ACC112 (cell line): ENCODE measurements at regions not wholly inside any gene's neighbourhood (a gene's known extent, or its start where the extent isn't known, plus 50 kb on each side); places are given as distances from the start of the nearest gene placed in this dataset.

Source experiments
- H2AFZ ChIP-seq: fragments of 200-600 bp; sonication (generic); one replicate; pipeline ENCODE4 v1.6.0; 2017; ENCODE audit warnings: antibody characterized with exemption, low read length; ENCODE audit not compliant: unreplicated experiment
- H3K27ac ChIP-seq: fragments of 200-600 bp; sonication (generic); 2 replicates; pipeline ENCODE4 v1.5.1; 2014; ENCODE audit warnings: low read depth, mild to moderate bottlenecking, antibody characterized with exemption, low read length, moderate library complexity
- H3K27me3 ChIP-seq: fragments of 200-600 bp; sonication (generic); 2 replicates; pipeline ENCODE4 v1.6.1; 2014; ENCODE audit warnings: mild to moderate bottlenecking, antibody characterized with exemption, low read length, moderate library complexity, mixed read lengths; ENCODE audit not compliant: insufficient read depth
- H3K36me3 ChIP-seq: fragments of 200-600 bp; sonication (generic); 2 replicates; pipeline ENCODE4 v1.6.1; 2016; ENCODE audit warnings: mild to moderate bottlenecking, antibody characterized with exemption, low read length, moderate library complexity, mixed read lengths; ENCODE audit not compliant: insufficient read depth
- H3K4me1 ChIP-seq: fragments of 200-600 bp; sonication (generic); one replicate; pipeline ENCODE4 v1.6.1; 2016; ENCODE audit warnings: low read length, mixed read lengths; ENCODE audit not compliant: insufficient read depth, unreplicated experiment, control insufficient read depth
- H3K4me3 ChIP-seq: fragments of 200-600 bp; sonication (generic); 2 replicates; pipeline ENCODE4 v1.5.1; 2014; ENCODE audit warnings: mild to moderate bottlenecking, low read depth, low read length
- H3K79me2 ChIP-seq: fragments of 200-600 bp; sonication (generic); one replicate; pipeline ENCODE4 v1.6.0; 2016; ENCODE audit warnings: low read length; ENCODE audit not compliant: control insufficient read depth, unreplicated experiment, insufficient read depth

- no peak overlapping the region for H3K27ac ChIP-seq
- H3K4me3 ChIP-seq = no peak overlapping the region
- H3K36me3 ChIP-seq = no peaks in the 10 kb centered on the region
- no peaks in the 10 kb centered on the region for H3K27me3 ChIP-seq
- no peaks in the 10 kb centered on the region for H3K79me2 ChIP-seq
- no peak overlapping the region for H2AFZ ChIP-seq
- no peaks in the 10 kb centered on the region for H3K4me1 ChIP-seq
Observed at GRCh38 chr6:99017150-99017549, 69.4 kb upstream of the FBXL4 start.

- Histone ChIP-seq H3K4me3 (no peak overlapping the region), H3K79me2 (no peaks in the 10 kb centered on the region), H3K27ac (no peak overlapping the region), H3K36me3 (no peaks in the 10 kb centered on the region), H3K4me1 (no peaks in the 10 kb centered on the region), H2AFZ (no peak overlapping the region), H3K27me3 (no peaks in the 10 kb centered on the region)
Observed at GRCh38 chr6:99016355-99016754, 68.6 kb upstream of the FBXL4 start.

GRCh38 chr6:99014061-99014460, 66.3 kb upstream of the FBXL4 start:
- Histone ChIP-seq H3K27ac (peak overlapping the region; percentile 23; the same call in 1 of the 2 replicates), H3K4me1 (no peaks in the 10 kb centered on the region), H3K27me3 (peaks cover 6% of the 10 kb centered on the region; the same call in 1 of the 2 replicates), H3K36me3 (no peaks in the 10 kb centered on the region), H3K4me3 (no peak overlapping the region), H2AFZ (no peak overlapping the region), H3K79me2 (no peaks in the 10 kb centered on the region)

- Histone ChIP-seq H3K4me3 (no peak overlapping the region), H3K36me3 (no peaks in the 10 kb centered on the region), H3K79me2 (no peaks in the 10 kb centered on the region), H3K27me3 (peaks cover 6% of the 10 kb centered on the region; the same call in 1 of the 2 replicates), H3K27ac (peak overlapping the region; percentile 23; the same call in 1 of the 2 replicates), H3K4me1 (no peaks in the 10 kb centered on the region), H2AFZ (no peak overlapping the region)
Observed at GRCh38 chr6:99013661-99014060, 65.9 kb upstream of the FBXL4 start.

- H3K27ac ChIP-seq = no peak overlapping the region
Observed at GRCh38 chr6:99013145-99013544, 65.4 kb upstream of the FBXL4 start.

GRCh38 chr6:99011151-99011550, 63.4 kb upstream of the FBXL4 start:
- H2AFZ ChIP-seq = no peak overlapping the region
- no peak overlapping the region for H3K27ac ChIP-seq
- no peaks in the 10 kb centered on the region for H3K36me3 ChIP-seq
- H3K79me2 ChIP-seq = no peaks in the 10 kb centered on the region
- H3K27me3 ChIP-seq = peaks cover 6% of the 10 kb centered on the region; the same call in 1 of the 2 replicates
- H3K4me1 ChIP-seq = no peaks in the 10 kb centered on the region
- no peak overlapping the region for H3K4me3 ChIP-seq

More at GRCh38 chr6:99013145-99013544, 65.4 kb upstream of the FBXL4 start:
- H3K79me2 ChIP-seq = no peaks in the 10 kb centered on the region
- peaks cover 6% of the 10 kb centered on the region; the same call in 1 of the 2 replicates for H3K27me3 ChIP-seq
- H3K36me3 ChIP-seq = no peaks in the 10 kb centered on the region
- no peaks in the 10 kb centered on the region for H3K4me1 ChIP-seq
- no peak overlapping the region for H2AFZ ChIP-seq
- H3K4me3 ChIP-seq = no peak overlapping the region

GRCh38 chr6:99002831-99003230, 55.1 kb upstream of the FBXL4 start:
- H3K4me3 ChIP-seq = no peak overlapping the region
- H3K79me2 ChIP-seq = no peaks in the 10 kb centered on the region
- H2AFZ ChIP-seq = no peak overlapping the region
- H3K27me3 ChIP-seq = peaks cover 30% of the 10 kb centered on the region; the same call in 1 of the 2 replicates
- no peak overlapping the region for H3K27ac ChIP-seq
- H3K4me1 ChIP-seq = no peaks in the 10 kb centered on the region
- H3K36me3 ChIP-seq = no peaks in the 10 kb centered on the region

GRCh38 chr6:98998103-98998502, 50.4 kb upstream of the FBXL4 start:
- Histone ChIP-seq H3K4me1 (no peaks in the 10 kb centered on the region), H3K4me3 (no peak overlapping the region), H3K79me2 (no peaks in the 10 kb centered on the region), H3K36me3 (no peaks in the 10 kb centered on the region), H3K27me3 (peaks cover 45% of the 10 kb centered on the region), H2AFZ (no peak overlapping the region), H3K27ac (no peak overlapping the region)
